GM12878 (cell line): ENCODE measurements at regions not wholly inside any gene's neighbourhood (a gene's known extent, or its start where the extent isn't known, plus 50 kb on each side); places are given as distances from the start of the nearest gene placed in this dataset.

Experiments used
- BCL11A ChIP-seq: IDR thresholded peaks from 2 replicates; pipeline ENCODE4 v1.6.1; 2011; ENCODE audit warnings: low read depth, low read length
- GATAD2B ChIP-seq: fragments of 450-650 bp; conservative IDR thresholded peaks from 2 replicates; pipeline ENCODE4 v1.6.1; 2017; ENCODE audit warnings: low read depth, mild to moderate bottlenecking, moderate library complexity
- POU2F2 ChIP-seq: IDR thresholded peaks from 3 replicates; pipeline ENCODE4 v1.6.1; 2011; ENCODE audit warnings: low read depth, mild to moderate bottlenecking, low read length, borderline replicate concordance
- SREBF1 ChIP-seq: IDR thresholded peaks from 2 replicates; pipeline ENCODE4 v1.6.1; 2012; ENCODE audit warnings: mild to moderate bottlenecking, low read length
- TAF1 ChIP-seq: IDR thresholded peaks from 2 replicates; pipeline ENCODE4 v1.6.1; 2011; ENCODE audit warnings: mild to moderate bottlenecking, low read depth, low read length, borderline replicate concordance
- TF ChIP-seq, protein P1 (sequence below): IDR thresholded peaks from 2 replicates; pipeline ENCODE4 v1.6.1; 2012; ENCODE audit warnings: improper control_type of control experiment, low read depth, low read length; ENCODE audit not compliant: insufficient replicate concordance
- TF ChIP-seq, protein P2 (sequence below): fragments of 450-650 bp; IDR thresholded peaks from 2 replicates; pipeline ENCODE4 v1.6.1; 2018; ENCODE audit warnings: borderline replicate concordance, mild to moderate bottlenecking; ENCODE audit not compliant: partially characterized antibody

DNA sequence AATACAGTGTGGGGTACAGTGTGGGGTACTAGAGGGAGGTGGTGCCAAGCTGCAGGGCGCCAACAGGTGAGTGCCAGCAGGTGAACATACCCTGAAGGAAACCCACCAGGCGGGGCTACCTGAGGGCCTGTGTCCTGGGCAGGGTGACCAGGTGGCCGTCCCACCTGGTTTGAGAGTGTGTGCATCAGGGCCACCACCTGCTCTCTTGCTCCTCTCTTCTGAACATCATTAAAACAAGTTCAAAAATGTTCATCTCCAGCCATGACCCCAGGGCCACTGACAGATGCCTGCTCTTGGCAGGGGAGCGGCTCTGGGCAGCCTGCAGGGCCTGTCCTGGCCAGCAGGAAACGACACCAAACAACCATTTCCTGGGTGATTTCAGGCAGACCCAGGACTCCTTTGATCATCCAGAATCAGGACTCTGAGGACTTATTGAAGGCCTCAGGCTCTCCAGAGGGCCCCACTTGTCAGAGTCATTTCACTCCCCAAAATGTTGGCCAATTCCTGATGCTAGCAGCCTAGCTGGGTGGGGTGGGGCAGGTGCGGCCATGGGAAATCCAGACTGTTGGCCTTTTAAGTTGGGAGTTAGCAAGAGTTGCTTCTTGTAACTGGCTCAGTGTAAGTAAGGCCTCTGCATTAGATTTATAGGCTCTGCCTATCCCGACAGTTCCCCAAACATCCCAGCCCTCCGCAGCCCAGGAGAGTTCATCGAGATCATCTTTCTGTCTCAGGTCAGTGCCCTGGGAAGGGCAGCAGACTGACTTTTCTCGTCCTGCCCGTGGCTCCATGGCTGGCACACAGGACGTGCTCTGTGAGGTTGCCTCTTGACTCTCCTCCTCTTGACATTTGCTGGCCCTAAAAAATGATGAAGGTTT lies 111.5 kb upstream of the ZNF236 start (continued):
- TF ChIP-seq, protein P1, sequence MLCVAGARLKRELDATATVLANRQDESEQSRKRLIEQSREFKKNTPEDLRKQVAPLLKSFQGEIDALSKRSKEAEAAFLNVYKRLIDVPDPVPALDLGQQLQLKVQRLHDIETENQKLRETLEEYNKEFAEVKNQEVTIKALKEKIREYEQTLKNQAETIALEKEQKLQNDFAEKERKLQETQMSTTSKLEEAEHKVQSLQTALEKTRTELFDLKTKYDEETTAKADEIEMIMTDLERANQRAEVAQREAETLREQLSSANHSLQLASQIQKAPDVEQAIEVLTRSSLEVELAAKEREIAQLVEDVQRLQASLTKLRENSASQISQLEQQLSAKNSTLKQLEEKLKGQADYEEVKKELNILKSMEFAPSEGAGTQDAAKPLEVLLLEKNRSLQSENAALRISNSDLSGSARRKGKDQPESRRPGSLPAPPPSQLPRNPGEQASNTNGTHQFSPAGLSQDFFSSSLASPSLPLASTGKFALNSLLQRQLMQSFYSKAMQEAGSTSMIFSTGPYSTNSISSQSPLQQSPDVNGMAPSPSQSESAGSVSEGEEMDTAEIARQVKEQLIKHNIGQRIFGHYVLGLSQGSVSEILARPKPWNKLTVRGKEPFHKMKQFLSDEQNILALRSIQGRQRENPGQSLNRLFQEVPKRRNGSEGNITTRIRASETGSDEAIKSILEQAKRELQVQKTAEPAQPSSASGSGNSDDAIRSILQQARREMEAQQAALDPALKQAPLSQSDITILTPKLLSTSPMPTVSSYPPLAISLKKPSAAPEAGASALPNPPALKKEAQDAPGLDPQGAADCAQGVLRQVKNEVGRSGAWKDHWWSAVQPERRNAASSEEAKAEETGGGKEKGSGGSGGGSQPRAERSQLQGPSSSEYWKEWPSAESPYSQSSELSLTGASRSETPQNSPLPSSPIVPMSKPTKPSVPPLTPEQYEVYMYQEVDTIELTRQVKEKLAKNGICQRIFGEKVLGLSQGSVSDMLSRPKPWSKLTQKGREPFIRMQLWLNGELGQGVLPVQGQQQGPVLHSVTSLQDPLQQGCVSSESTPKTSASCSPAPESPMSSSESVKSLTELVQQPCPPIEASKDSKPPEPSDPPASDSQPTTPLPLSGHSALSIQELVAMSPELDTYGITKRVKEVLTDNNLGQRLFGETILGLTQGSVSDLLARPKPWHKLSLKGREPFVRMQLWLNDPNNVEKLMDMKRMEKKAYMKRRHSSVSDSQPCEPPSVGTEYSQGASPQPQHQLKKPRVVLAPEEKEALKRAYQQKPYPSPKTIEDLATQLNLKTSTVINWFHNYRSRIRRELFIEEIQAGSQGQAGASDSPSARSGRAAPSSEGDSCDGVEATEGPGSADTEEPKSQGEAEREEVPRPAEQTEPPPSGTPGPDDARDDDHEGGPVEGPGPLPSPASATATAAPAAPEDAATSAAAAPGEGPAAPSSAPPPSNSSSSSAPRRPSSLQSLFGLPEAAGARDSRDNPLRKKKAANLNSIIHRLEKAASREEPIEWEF: no peak
- no peak for TF ChIP-seq POU2F2
- no peak for TF ChIP-seq TAF1
- no peak for TF ChIP-seq GATAD2B
- TF ChIP-seq BCL11A: no peak
- TF ChIP-seq, protein P2, sequence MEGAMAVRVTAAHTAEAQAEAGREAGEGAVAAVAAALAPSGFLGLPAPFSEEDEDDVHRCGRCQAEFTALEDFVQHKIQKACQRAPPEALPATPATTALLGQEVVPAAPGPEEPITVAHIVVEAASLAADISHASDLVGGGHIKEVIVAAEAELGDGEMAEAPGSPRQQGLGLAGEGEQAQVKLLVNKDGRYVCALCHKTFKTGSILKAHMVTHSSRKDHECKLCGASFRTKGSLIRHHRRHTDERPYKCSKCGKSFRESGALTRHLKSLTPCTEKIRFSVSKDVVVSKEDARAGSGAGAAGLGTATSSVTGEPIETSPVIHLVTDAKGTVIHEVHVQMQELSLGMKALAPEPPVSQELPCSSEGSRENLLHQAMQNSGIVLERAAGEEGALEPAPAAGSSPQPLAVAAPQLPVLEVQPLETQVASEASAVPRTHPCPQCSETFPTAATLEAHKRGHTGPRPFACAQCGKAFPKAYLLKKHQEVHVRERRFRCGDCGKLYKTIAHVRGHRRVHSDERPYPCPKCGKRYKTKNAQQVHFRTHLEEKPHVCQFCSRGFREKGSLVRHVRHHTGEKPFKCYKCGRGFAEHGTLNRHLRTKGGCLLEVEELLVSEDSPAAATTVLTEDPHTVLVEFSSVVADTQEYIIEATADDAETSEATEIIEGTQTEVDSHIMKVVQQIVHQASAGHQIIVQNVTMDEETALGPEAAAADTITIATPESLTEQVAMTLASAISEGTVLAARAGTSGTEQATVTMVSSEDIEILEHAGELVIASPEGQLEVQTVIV: no peak
- no peak for TF ChIP-seq SREBF1
- TF ChIP-seq, all 136 proteins: peak for 0
